PC-3 (cell line): ENCODE measurements at regions not wholly inside any gene's neighbourhood (a gene's known extent, or its start where the extent isn't known, plus 50 kb on each side); places are given as distances from the start of the nearest gene placed in this dataset.

Experiments used
- CTCF ChIP-seq: fragments of 300-600 bp; sonication (generic); conservative IDR thresholded peaks from 2 replicates; pipeline ENCODE4 v1.5.1; 2017; ENCODE audit warnings: antibody characterized with exemption, low read depth, mild to moderate bottlenecking, low read length
- EZH2 ChIP-seq: fragments of 300-600 bp; sonication (generic); IDR thresholded peaks from one replicate; pipeline ENCODE4 v1.6.1; 2017; ENCODE audit warnings: antibody characterized with exemption, mild to moderate bottlenecking, low read length; ENCODE audit not compliant: unreplicated experiment

DNA sequence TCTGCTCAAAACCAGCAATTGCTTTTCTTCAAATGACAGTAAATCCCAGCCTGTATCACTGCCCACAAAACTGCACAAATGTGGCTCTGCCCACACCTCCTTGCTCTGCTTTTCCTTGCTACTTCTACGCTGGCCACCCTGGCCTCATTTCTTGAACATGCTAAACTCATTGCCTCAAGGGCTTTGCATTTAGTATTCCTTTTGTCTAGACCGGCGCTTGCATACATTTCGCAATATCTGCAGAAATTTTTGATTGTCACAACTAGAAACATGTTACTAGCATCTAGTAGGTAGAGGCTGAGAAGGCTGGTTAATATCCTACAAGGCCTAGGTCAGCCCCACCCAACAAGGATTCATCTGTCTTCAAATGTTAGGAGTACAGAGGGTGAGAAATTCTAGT lies 2357.8 kb downstream of the MAT2B start:
- TF ChIP-seq EZH2 = no peak
- no peak for TF ChIP-seq CTCF
